NCI-H345 treated with DMSO at 0.1 percent for 48 hours (cell line): ENCODE measurements at regions not wholly inside any gene's neighbourhood (a gene's known extent, or its start where the extent isn't known, plus 50 kb on each side); places are given as distances from the start of the nearest gene placed in this dataset.
A peak's percentile ranks its signal among the peaks of the same experiment; 100 is the strongest.

ENCODE experiments used
- DNase-seq: peaks from one replicate; lab custom pipeline; 2025; ENCODE audit not compliant: unreplicated experiment; lab: John Stamatoyannopoulos, UW

- no peak for DNase-seq
Observed at GRCh38 chr5:62001640-62002039, 304.4 kb upstream of the KIF2A start.

- no peak for DNase-seq
Observed at GRCh38 chr5:62002436-62002835, 303.6 kb upstream of the KIF2A start.

- DNase-seq, result no peak
Observed at GRCh38 chr5:62005551-62005950, 300.5 kb upstream of the KIF2A start.

- DNase-seq, result no peak
Observed at GRCh38 chr5:62007457-62007856, 298.5 kb upstream of the KIF2A start.

- DNase-seq, result no peak
Observed at GRCh38 chr5:62011089-62011664, 294.8 kb upstream of the KIF2A start.

- DNase-seq, result no peak
Observed at GRCh38 chr5:62017092-62017491, 288.9 kb upstream of the KIF2A start.

- DNase-seq, result no peak
Observed at GRCh38 chr5:62029303-62029702, 276.7 kb upstream of the KIF2A start.

- DNase-seq, result no peak
Observed at GRCh38 chr5:62030326-62030725, 275.7 kb upstream of the KIF2A start.

- DNase-seq, result no peak
Observed at GRCh38 chr5:62038024-62038423, 268.0 kb upstream of the KIF2A start.

GRCh38 chr5:62041156-62041756 is 264.8 kb upstream of the KIF2A start:
- DNase-seq, result no peak

GRCh38 chr5:62042007-62042406 is 264.0 kb upstream of the KIF2A start:
- DNase-seq, result no peak

GRCh38 chr5:62043289-62044280 is 262.4 kb upstream of the KIF2A start:
- DNase-seq, result peak; percentile 37

GRCh38 chr5:62044989-62045388 is 261.0 kb upstream of the KIF2A start:
- no peak for DNase-seq

- DNase-seq, result no peak
Observed at GRCh38 chr5:62046191-62046590, 259.8 kb upstream of the KIF2A start.

GRCh38 chr5:62051747-62052146 is 254.3 kb upstream of the KIF2A start:
- DNase-seq, result no peak

- DNase-seq, result no peak
Observed at GRCh38 chr5:62059960-62060359, 246.0 kb upstream of the KIF2A start.

- DNase-seq, result no peak
Observed at GRCh38 chr5:62065050-62065449, 241.0 kb upstream of the KIF2A start.

GRCh38 chr5:62066761-62067277 is 239.2 kb upstream of the KIF2A start:
- DNase-seq, result no peak

- DNase-seq, result no peak
Observed at GRCh38 chr5:62068554-62068953, 237.5 kb upstream of the KIF2A start.

- DNase-seq, result no peak
Observed at GRCh38 chr5:62077387-62077786, 228.6 kb upstream of the KIF2A start.

GRCh38 chr5:62077823-62078550 is 228.0 kb upstream of the KIF2A start:
- no peak for DNase-seq
